Ovary (tissue), 7 donors: ENCODE measurements at regions not wholly inside any gene's neighbourhood (a gene's known extent, or its start where the extent isn't known, plus 50 kb on each side); places are given as distances from the start of the nearest gene placed in this dataset.

Source experiments
- DNase-seq, 5 donors: peaks; one replicate each; pipeline ENCODE4 v3.0.0-alpha.2; 2019 to 2020
- H3K27ac ChIP-seq, 2 donors: fragments of 200-600 bp; one replicate each; pipeline versions ENCODE4 v1.5.1 to v1.8.0; 2019 to 2022
- H3K27me3 ChIP-seq: fragments of 200-600 bp; one replicate; pipeline ENCODE4 v1.8.0; 2022
- H3K36me3 ChIP-seq: fragments of 200-600 bp; sonication (generic); one replicate; pipeline ENCODE4 v1.5.1; 2019
- H3K4me1 ChIP-seq: one replicate; pipeline ENCODE4 v1.8.1; 2013; ENCODE audit warnings: mild to moderate bottlenecking, moderate library complexity; ENCODE audit not compliant: insufficient read depth
- H3K4me3 ChIP-seq: fragments of 200-600 bp; sonication (generic); one replicate; pipeline ENCODE4 v1.5.1; 2017
- H3K9me3 ChIP-seq, 2 donors: fragments of 200-600 bp in 1 of 2; sonication (generic) in 1 of 2; one replicate each; pipeline versions ENCODE4 v1.5.1 to v1.8.1; 2013 to 2019; ENCODE audit warnings: mild to moderate bottlenecking in 1 of 2, moderate library complexity in 1 of 2
- CTCF ChIP-seq, 3 donors: fragments of 450-650 bp in 2 of 3; fragments of 200-600 bp in 1 of 3; IDR thresholded peaks; one replicate each; pipeline versions ENCODE4 v1.5.1 to v1.8.0; 2016 to 2022; ENCODE audit warnings: antibody characterized with exemption in 3 of 3, mild to moderate bottlenecking in 1 of 3
- EP300 ChIP-seq: sonication (generic); formaldehyde crosslinking; IDR thresholded peaks from one replicate; pipeline ENCODE4 v1.6.1; 2017; ENCODE audit warnings: antibody characterized with exemption
- POLR2A ChIP-seq: fragments of 450-650 bp; IDR thresholded peaks from one replicate; pipeline ENCODE4 v1.6.1; 2017; ENCODE audit warnings: antibody characterized with exemption, mild to moderate bottlenecking, moderate library complexity
- WGBS, 3 donors: extraction: QIAGEN DNeasy Blood & Tissue Kit in 1 of 3; methylation state at CpG; one replicate each; pipeline versions ENCODE4 v1.1.5 to v1.1.7; 2013 to 2017; 5-methylcytosine and 5-hydroxymethylcytosine counted together
- intact Hi-C, 4 donors: fragments of 100-400 bp; cut with DNase I; formaldehyde crosslinking; loops; one replicate each; pipeline versions ENCODE4 v1.11.0 to v1.15.1; 2022 to 2023
- donor health status: DM: no; HTN: no; CAD: no; lungs with moderate emphysema.
- donor health status: DM: no; HTN: no; CAD: no.
- donor health status: Bipolar disorder and iron deficiency.
- donor health status: DM: no; HTN: no; CAD: no.
- donor health status: DM: yes; HTN: yes; CAD: no.

DNA sequence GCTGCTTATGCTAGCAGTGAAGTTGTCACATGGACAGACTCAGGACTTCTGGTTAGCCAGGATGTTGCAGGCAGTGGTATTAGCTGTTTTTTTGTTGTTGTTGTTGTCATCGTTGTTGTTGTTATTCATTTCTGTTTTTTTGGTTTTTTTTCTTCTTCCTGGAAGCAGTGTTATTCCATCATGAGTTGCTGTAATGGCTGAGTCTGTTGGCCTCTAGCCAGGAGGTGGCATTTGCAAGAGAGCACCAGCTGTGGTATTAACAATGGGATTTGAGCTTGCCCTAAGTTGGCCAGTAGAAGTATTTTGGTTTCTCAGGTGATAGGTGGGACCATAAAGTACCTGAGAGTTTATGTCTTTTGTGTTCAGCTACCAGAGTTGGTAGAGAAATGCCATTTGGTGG lies 561.1 kb downstream of the KCTD16 start:
- Histone ChIP-seq H3K36me3 (no peaks in the 10 kb centered on the region), H3K4me1 (no peaks in the 10 kb centered on the region), H3K27ac (no peak overlapping the region), H3K27me3 (no peaks in the 10 kb centered on the region), H3K4me3 (no peak overlapping the region), H3K9me3 (no peaks in the 10 kb centered on the region)
- no peak for TF ChIP-seq POLR2A
- TF ChIP-seq EP300, result no peak
- no peak for TF ChIP-seq CTCF (IDR thresholded peaks at IDR 0.05)
- 65 to 80% (median 69%) methylated on average over 1 of the region's 1 CpG for WGBS, 3 donors
- intact Hi-C loops, result no loop called here
- no peak for DNase-seq

DNA sequence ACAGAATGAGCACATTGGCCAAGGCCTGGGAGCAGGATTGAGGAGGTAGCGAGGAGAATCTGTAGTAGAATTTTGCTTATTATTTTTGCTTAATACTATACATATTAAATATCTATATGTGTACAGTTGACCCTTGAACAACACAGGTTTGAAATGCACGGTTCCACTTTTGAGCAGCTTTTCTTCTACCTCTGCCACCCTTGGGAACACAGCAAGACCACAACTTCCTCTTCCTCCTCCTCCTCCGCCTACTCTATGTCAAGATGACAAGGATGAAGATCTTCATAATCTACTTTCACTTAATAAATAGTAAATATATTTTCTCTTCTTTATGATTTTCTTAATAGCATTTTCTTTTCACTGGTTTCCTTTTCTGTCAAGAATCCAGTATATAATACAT lies 541.4 kb downstream of the KCTD16 start:
- 64 to 86% (median 78%) methylated on average over 3 of the region's 3 CpGs for WGBS, 3 donors
- Histone ChIP-seq H3K27ac (no peak overlapping the region), H3K27me3 (no peaks in the 10 kb centered on the region), H3K36me3 (no peaks in the 10 kb centered on the region), H3K4me1 (no peaks in the 10 kb centered on the region), H3K4me3 (no peak overlapping the region), H3K9me3 (no peaks in the 10 kb centered on the region)
- no peak for DNase-seq
- TF ChIP-seq EP300, result no peak
- intact Hi-C loops, result no loop called here

GRCh38 chr5:144711172-144711571 lies 540.5 kb downstream of the KCTD16 start:
- H3K27ac ChIP-seq, result no peak overlapping the region
- no peak for TF ChIP-seq EP300
- no peak for TF ChIP-seq POLR2A
- no peak for TF ChIP-seq CTCF (IDR thresholded peaks at IDR 0.05)
- no peak overlapping the region for H3K4me3 ChIP-seq
- DNase-seq, result no peak
- 51 to 68% (median 52%) methylated on average over 2 of the region's 2 CpGs for WGBS, 3 donors
- no peaks in the 10 kb centered on the region for H3K36me3 ChIP-seq
- intact Hi-C loops, result no loop called here
- no peaks in the 10 kb centered on the region for H3K4me1 ChIP-seq
- H3K27me3 ChIP-seq, result no peaks in the 10 kb centered on the region
- no peaks in the 10 kb centered on the region for H3K9me3 ChIP-seq

DNA sequence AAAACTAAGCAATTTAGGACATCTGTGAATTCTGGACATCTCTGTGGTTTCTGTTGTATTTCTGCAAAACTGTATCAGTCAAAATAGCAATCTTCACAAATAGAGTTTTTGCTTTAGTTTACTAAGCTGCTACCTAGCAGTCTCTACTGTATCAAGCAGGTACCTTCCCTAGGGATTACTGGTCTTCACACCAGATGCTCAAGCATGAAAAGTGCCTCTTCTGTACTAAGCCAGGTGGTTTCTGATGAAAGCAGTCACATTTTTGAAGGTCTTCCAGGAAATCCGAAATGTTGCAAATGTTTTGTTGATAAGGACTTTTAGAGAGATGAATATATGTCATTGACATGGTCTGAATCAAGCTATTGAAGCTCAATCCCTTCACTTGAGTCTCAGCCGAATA lies 540.0 kb downstream of the KCTD16 start:
- no peak for DNase-seq
- H3K36me3 ChIP-seq, result no peaks in the 10 kb centered on the region
- no peaks in the 10 kb centered on the region for H3K27me3 ChIP-seq
- 18 to 25% (median 24%) methylated on average over 2 of the region's 2 CpGs for WGBS, 3 donors
- no peaks in the 10 kb centered on the region for H3K9me3 ChIP-seq
- intact Hi-C loops, result no loop called here
- TF ChIP-seq POLR2A, result no peak
- H3K27ac ChIP-seq, result no peak overlapping the region
- H3K4me3 ChIP-seq, result no peak overlapping the region
- H3K4me1 ChIP-seq, result no peaks in the 10 kb centered on the region

GRCh38 chr5:144703776-144704175 lies 533.1 kb downstream of the KCTD16 start:
- DNase-seq, result no peak
- intact Hi-C loops, result no loop called here
- Histone ChIP-seq H3K4me3 (no peak overlapping the region), H3K27me3 (no peaks in the 10 kb centered on the region), H3K27ac (no peak overlapping the region), H3K9me3 (no peaks in the 10 kb centered on the region), H3K36me3 (no peaks in the 10 kb centered on the region), H3K4me1 (no peaks in the 10 kb centered on the region)
- 31 to 54% (median 41%) methylated on average over 1 of the region's 1 CpG for WGBS, 3 donors
- TF ChIP-seq CTCF (IDR thresholded peaks at IDR 0.05) (no peak), EP300 (no peak), POLR2A (no peak)

- no peaks in the 10 kb centered on the region for H3K36me3 ChIP-seq
- 66 to 71% (median 71%) methylated on average over 2 of the region's 2 CpGs for WGBS, 3 donors
- intact Hi-C loops, result no loop called here
- H3K27ac ChIP-seq, result no peak overlapping the region
- H3K4me3 ChIP-seq, result no peak overlapping the region
- no peak for TF ChIP-seq POLR2A
- TF ChIP-seq EP300, result no peak
- no peak for TF ChIP-seq CTCF (IDR thresholded peaks at IDR 0.05)
- DNase-seq, result no peak
- no peaks in the 10 kb centered on the region for H3K4me1 ChIP-seq
- no peaks in the 10 kb centered on the region for H3K27me3 ChIP-seq
- H3K9me3 ChIP-seq, result no peaks in the 10 kb centered on the region
Measured at GRCh38 chr5:144698484-144698883, 527.8 kb downstream of the KCTD16 start.
